Mucosa of gallbladder (tissue), 1 donor: ENCODE measurements at regions not wholly inside any gene's neighbourhood (a gene's known extent, or its start where the extent isn't known, plus 50 kb on each side); places are given as distances from the start of the nearest gene placed in this dataset.

Experiments
- DNase-seq: peaks from one replicate; pipeline ENCODE4 v3.0.0-alpha.2; 2020; ENCODE audit warnings: low spot score
- donor health status: DM: no; HTN: no; CAD: no.

GRCh38 chr9:80378669-80379293, 807.0 kb downstream of the TLE4 start:
- no peak for DNase-seq

GRCh38 chr9:80376180-80376579, 804.4 kb downstream of the TLE4 start:
- DNase-seq: no peak

GRCh38 chr9:80375477-80375876, 803.7 kb downstream of the TLE4 start:
- no peak for DNase-seq

- DNase-seq: no peak
Observed at GRCh38 chr9:80369641-80370040, 797.9 kb downstream of the TLE4 start.

GRCh38 chr9:80366626-80367025, 794.9 kb downstream of the TLE4 start:
- DNase-seq: no peak

- no peak for DNase-seq
Observed at GRCh38 chr9:80359941-80360881, 788.4 kb downstream of the TLE4 start.

- DNase-seq: no peak
Observed at GRCh38 chr9:80359291-80359690, 787.5 kb downstream of the TLE4 start.

GRCh38 chr9:80352967-80353366, 781.2 kb downstream of the TLE4 start:
- DNase-seq: no peak

- no peak for DNase-seq
Observed at GRCh38 chr9:80351612-80352011, 779.8 kb downstream of the TLE4 start.

GRCh38 chr9:80326105-80326504, 754.3 kb downstream of the TLE4 start:
- peak; percentile 11 for DNase-seq

GRCh38 chr9:80320916-80321315, 749.2 kb downstream of the TLE4 start:
- no peak for DNase-seq

GRCh38 chr9:80320480-80320879, 748.7 kb downstream of the TLE4 start:
- no peak for DNase-seq

GRCh38 chr9:80305136-80305535, 733.4 kb downstream of the TLE4 start:
- DNase-seq: no peak

- DNase-seq: no peak
Observed at GRCh38 chr9:80294955-80295354, 723.2 kb downstream of the TLE4 start.

GRCh38 chr9:80294318-80294717, 722.6 kb downstream of the TLE4 start:
- DNase-seq: no peak

- DNase-seq: no peak
Observed at GRCh38 chr9:80292231-80292630, 720.5 kb downstream of the TLE4 start.

- no peak for DNase-seq
Observed at GRCh38 chr9:80285326-80285725, 713.6 kb downstream of the TLE4 start.

GRCh38 chr9:80282766-80283165, 711.0 kb downstream of the TLE4 start:
- no peak for DNase-seq

GRCh38 chr9:80259079-80259478, 687.3 kb downstream of the TLE4 start:
- no peak for DNase-seq

- DNase-seq: no peak
Observed at GRCh38 chr9:80251778-80252177, 680.0 kb downstream of the TLE4 start.

GRCh38 chr9:80242022-80242421, 670.3 kb downstream of the TLE4 start:
- no peak for DNase-seq

GRCh38 chr9:80235752-80236151, 664.0 kb downstream of the TLE4 start:
- DNase-seq: no peak

GRCh38 chr9:80233906-80234305, 662.1 kb downstream of the TLE4 start:
- no peak for DNase-seq
